Astrocyte (in vitro differentiated cells and primary cell): ENCODE measurements at regions not wholly inside any gene's neighbourhood (a gene's known extent, or its start where the extent isn't known, plus 50 kb on each side); places are given as distances from the start of the nearest gene placed in this dataset.

ENCODE experiments used
- CTCF ChIP-seq: IDR thresholded peaks from 2 replicates; pipeline ENCODE4 v1.5.1; 2011; ENCODE audit warnings: low read depth, mild to moderate bottlenecking, inconsistent platforms, low read length, moderate library complexity; ENCODE audit not compliant: insufficient read depth
- EZH2 ChIP-seq: IDR thresholded peaks from 2 replicates; pipeline ENCODE4 v1.6.1; 2012; ENCODE audit warnings: mild to moderate bottlenecking, low read length, inconsistent platforms; ENCODE audit not compliant: insufficient read depth

DNA sequence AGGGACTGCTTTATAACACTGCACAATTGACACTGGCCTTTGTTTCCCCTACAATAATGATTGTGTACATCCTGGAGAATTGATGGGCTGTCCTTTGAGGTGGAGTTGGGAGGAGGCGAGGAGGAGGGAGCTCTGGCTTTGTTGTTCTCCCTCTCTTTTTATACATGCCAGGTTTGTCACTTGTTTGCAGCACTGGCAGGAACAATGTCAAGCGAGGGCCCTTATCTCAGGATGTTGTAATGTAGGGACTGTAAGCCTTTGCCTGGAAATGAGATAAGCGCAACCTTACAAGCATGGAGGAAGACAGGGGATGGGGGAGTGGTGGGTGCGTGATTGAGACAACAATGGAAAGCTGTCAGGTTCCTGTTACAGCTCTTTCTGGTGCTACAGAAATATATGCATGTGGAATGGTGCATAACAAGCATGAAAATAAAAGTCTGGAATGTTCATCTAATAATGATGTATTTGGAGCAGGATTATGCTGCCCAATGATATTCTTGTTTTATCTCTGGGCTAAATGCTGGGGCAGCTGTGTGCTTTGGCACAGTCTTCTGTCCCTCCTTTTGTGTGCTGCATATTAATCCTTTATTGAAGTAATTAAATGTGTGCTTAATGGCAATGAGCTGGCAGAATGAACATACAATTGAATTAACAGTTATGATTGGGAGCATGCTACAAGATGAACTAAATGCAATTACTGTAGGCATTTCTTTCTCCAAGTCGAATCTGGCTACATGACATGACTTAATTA, 294.4 kb downstream of the GPAT3 start:
- TF ChIP-seq CTCF (no peak), EZH2 (no peak)
